Lower lobe of right lung (tissue), 2 donors: ENCODE measurements at regions not wholly inside any gene's neighbourhood (a gene's known extent, or its start where the extent isn't known, plus 50 kb on each side); places are given as distances from the start of the nearest gene placed in this dataset.

ENCODE experiments used
- ATAC-seq, 2 donors: fragments of 200-7000 bp; cut with Tn5 transposase; one replicate each; pipeline ENCODE4 v1.9.1; 2020 to 2022; ENCODE audit warnings: mild to moderate bottlenecking in 2 of 2, moderate library complexity in 2 of 2
- DNase-seq: peaks from one replicate; pipeline ENCODE4 v3.0.0-alpha.2; 2020
- H3K27ac ChIP-seq: fragments of 200-600 bp; one replicate; pipeline ENCODE4 v1.8.0; 2022
- H3K27me3 ChIP-seq: fragments of 200-600 bp; one replicate; pipeline ENCODE4 v1.8.0; 2022; ENCODE audit warnings: low read depth
- H3K36me3 ChIP-seq: fragments of 200-600 bp; one replicate; pipeline ENCODE4 v1.8.0; 2022; ENCODE audit warnings: mild to moderate bottlenecking
- H3K4me1 ChIP-seq: fragments of 200-600 bp; one replicate; pipeline ENCODE4 v1.8.0; 2022
- H3K4me3 ChIP-seq: fragments of 200-600 bp; one replicate; pipeline ENCODE4 v1.8.0; 2022; ENCODE audit warnings: mild to moderate bottlenecking
- H3K9me3 ChIP-seq: fragments of 200-600 bp; one replicate; pipeline ENCODE4 v1.8.0; 2022
- CTCF ChIP-seq: fragments of 200-600 bp; IDR thresholded peaks from one replicate; pipeline ENCODE4 v1.8.0; 2022; ENCODE audit warnings: antibody characterized with exemption, mild to moderate bottlenecking
- intact Hi-C: fragments of 100-400 bp; cut with DNase I; formaldehyde crosslinking; loops from one replicate; pipeline ENCODE4 v1.11.0; 2022
- donor health status: DM: no; HTN: yes; CAD: no; lungs with severe emphysema.

- no peaks in the 10 kb centered on the region for H3K36me3 ChIP-seq
- DNase-seq (no peak), ATAC-seq (no peak)
- H3K4me3 ChIP-seq, result no peak overlapping the region
- H3K9me3 ChIP-seq, result no peaks in the 10 kb centered on the region
- intact Hi-C loops, result no loop called here
- TF ChIP-seq CTCF, result no peak
- no peak overlapping the region for H3K27ac ChIP-seq
- H3K27me3 ChIP-seq, result no peaks in the 10 kb centered on the region
- H3K4me1 ChIP-seq, result no peaks in the 10 kb centered on the region
Observed at GRCh38 chr13:72489751-72490150, 237.7 kb downstream of the MZT1 start.

DNA sequence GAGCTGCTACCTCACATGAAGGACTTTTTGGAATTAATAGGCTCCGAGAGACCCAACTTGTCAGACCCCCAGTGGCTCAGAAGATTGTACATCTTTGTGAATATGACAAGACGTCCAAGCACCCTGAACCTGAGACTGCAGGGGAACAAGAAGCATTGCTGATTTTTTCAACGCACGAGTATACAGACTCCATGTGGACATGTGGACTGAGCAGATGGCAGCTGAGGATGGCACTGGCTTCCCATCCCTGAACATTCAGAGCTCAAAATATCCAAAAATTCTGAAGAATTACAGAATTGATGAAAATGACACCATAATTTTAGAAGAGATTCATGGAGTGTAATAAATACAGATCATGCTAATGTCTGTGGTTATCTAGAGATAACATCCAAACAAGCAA, 254.1 kb downstream of the MZT1 start:
- H3K27me3 ChIP-seq, result no peaks in the 10 kb centered on the region
- peaks cover 4% of the 10 kb centered on the region for H3K9me3 ChIP-seq
- no peak overlapping the region for H3K27ac ChIP-seq
- H3K4me1 ChIP-seq, result no peaks in the 10 kb centered on the region
- no peak for DNase-seq
- no peaks in the 10 kb centered on the region for H3K36me3 ChIP-seq
- TF ChIP-seq CTCF, result no peak
- H3K4me3 ChIP-seq, result no peak overlapping the region
- intact Hi-C loops, result no loop called here
- no peak for ATAC-seq

DNA sequence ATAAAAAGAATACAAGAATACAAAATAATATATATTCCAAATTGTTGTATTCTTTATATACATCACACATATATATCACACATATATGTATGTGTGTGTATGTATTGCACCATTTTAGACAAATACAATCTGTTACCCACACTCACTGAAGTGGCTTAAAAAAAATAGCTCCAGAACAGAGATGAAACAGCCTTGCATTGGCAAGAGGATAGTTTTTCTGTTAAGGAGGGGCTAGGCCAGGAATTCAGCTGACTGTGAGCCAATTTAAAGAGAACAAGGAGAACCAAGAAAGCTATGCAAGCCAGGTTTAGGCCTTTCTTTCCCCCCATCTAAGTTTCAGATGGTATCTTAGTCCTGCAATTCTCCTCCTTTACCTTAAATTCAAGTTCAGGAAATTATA, 257.5 kb downstream of the MZT1 start:
- no peak for DNase-seq
- H3K4me3 ChIP-seq, result no peak overlapping the region
- H3K27me3 ChIP-seq, result no peaks in the 10 kb centered on the region
- intact Hi-C loops, result no loop called here
- no peak overlapping the region for H3K27ac ChIP-seq
- H3K36me3 ChIP-seq, result no peaks in the 10 kb centered on the region
- no peak for TF ChIP-seq CTCF
- H3K4me1 ChIP-seq, result no peaks in the 10 kb centered on the region
- no peak for ATAC-seq
- no peaks in the 10 kb centered on the region for H3K9me3 ChIP-seq

GRCh38 chr13:72463561-72463960, 263.9 kb downstream of the MZT1 start:
- no peak for DNase-seq

DNA sequence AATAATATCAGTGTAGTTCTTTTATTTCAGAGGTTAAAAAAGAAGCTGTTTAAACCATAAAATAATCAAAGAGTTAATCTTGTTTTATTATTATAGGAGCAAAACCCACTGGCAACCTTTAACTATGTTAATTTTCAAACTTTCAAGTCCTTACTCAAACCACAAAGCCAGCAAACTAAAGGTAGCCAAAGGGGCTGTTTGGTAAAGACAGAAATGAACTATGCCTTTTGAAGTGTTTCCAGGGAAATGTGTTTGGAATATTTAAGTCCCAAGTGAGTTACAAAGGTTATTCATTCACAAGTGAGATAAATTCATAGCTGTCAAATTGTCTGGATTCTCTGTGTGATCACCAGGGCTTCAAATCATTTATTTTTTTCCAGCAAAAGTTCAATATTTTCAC, 264.7 kb downstream of the MZT1 start:
- DNase-seq (no peak), ATAC-seq (no peak)
- no peak for TF ChIP-seq CTCF
- Histone ChIP-seq H3K36me3 (no peaks in the 10 kb centered on the region), H3K27ac (no peak overlapping the region), H3K27me3 (no peaks in the 10 kb centered on the region), H3K4me1 (no peaks in the 10 kb centered on the region), H3K4me3 (no peak overlapping the region), H3K9me3 (no peaks in the 10 kb centered on the region)
- intact Hi-C loops, result no loop called here

More at GRCh38 chr13:72463561-72463960, 263.9 kb downstream of the MZT1 start:
- Histone ChIP-seq H3K27ac (no peak overlapping the region), H3K27me3 (no peaks in the 10 kb centered on the region), H3K36me3 (no peaks in the 10 kb centered on the region), H3K4me1 (no peaks in the 10 kb centered on the region), H3K4me3 (no peak overlapping the region), H3K9me3 (no peaks in the 10 kb centered on the region)
- no peak for TF ChIP-seq CTCF
- ATAC-seq, result no peak
- intact Hi-C loops, result no loop called here

DNA sequence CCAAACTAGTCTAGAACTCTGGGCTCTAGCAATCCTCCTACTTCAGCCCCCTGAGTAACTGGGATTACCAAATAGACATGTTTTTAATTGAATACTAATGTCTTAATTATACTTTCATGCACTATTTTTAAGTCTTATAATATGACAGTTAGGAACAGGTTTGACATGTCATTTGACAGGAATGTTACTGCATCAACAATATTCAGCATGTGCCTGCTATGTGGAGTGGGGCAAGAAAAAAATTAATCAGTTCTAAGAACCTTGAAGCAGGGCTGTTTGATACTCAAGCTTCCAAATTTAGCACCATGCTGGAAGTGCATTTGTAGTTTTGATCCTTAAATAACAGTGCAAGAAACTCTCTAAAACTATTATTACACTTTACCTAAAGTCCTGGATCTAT, 265.3 kb downstream of the MZT1 start:
- Histone ChIP-seq H3K27ac (no peak overlapping the region), H3K27me3 (no peaks in the 10 kb centered on the region), H3K4me3 (no peak overlapping the region), H3K4me1 (no peaks in the 10 kb centered on the region), H3K9me3 (no peaks in the 10 kb centered on the region), H3K36me3 (no peaks in the 10 kb centered on the region)
- intact Hi-C loops, result no loop called here
- no peak for DNase-seq
- TF ChIP-seq CTCF, result no peak
- no peak for ATAC-seq
